Inflammatory macrophage (primary cell): ENCODE measurements at regions not wholly inside any gene's neighbourhood (a gene's known extent, or its start where the extent isn't known, plus 50 kb on each side); places are given as distances from the start of the nearest gene placed in this dataset.
"Not testable (repeated sequence)": the region's sequence is repeated elsewhere in the genome, so short reads cannot be mapped to it uniquely, and the experiment has no call there.

ENCODE experiments used
- DNase-seq, 2 donors: peaks; one replicate each; pipeline ENCODE4 v3.0.0-alpha.2; 2020 to 2022

DNA sequence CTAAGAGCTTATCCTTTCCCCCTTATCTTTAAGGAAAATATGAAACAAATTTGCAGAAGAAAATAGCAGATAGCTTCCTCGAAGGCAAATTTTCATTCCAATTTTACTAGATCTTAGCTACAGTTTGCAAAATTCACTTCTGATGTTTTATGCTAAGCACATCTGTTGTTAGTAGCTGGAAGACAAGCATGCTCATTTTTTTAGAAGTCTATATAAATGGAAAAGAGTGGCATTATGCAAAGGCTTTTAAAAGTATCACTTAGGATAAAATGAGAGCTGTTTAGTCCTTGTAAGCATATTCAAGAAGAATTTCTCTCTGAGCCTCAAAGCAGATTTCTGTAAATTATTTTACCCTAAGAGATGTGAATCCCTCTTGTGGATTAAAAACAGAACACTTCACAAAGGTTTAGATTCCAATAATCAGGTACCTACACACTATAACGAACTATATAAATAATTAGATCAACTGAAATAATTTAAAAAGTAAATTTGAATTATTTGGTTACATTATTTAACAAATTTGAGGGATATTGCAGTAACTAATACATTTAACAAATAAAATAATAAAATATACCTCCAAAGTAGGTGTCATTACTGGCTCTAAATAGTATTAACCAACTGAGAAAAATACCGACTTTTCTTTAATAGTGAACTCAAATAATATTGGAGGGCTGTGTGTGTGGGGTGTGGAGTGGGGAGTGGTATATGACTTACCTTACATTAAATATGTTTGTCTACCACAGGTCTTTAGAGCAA, 307.1 kb downstream of the SEMA3D start:
- no peak for DNase-seq

DNA sequence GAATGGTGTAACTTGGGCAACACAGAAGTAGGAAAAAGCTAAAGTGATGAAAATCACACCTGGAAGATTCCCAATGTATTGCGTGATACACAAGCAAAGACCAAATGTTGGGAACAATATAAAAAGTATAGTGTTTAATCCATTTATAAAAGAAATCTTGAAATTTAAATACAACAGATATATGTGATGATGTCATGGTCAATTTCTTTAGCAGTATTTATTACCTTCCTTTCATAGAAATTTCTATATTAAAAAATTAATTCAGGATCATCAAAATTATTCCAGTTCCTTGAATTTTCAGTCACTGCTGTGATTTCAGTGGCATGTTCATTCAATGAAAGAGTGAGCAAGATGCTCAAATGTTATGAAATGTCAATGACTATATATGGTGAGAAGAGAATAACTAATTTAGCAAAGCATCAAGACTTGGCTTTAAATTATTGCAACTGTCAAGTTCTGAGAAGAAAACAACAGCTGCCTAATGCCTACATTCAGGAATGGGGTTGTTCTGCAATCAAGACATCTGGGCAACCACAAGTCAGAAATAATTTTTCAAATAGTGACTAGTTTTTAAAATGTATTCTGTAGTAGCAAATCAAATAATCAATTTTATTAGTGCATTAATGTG, 308.8 kb downstream of the SEMA3D start:
- no peak for DNase-seq

DNA sequence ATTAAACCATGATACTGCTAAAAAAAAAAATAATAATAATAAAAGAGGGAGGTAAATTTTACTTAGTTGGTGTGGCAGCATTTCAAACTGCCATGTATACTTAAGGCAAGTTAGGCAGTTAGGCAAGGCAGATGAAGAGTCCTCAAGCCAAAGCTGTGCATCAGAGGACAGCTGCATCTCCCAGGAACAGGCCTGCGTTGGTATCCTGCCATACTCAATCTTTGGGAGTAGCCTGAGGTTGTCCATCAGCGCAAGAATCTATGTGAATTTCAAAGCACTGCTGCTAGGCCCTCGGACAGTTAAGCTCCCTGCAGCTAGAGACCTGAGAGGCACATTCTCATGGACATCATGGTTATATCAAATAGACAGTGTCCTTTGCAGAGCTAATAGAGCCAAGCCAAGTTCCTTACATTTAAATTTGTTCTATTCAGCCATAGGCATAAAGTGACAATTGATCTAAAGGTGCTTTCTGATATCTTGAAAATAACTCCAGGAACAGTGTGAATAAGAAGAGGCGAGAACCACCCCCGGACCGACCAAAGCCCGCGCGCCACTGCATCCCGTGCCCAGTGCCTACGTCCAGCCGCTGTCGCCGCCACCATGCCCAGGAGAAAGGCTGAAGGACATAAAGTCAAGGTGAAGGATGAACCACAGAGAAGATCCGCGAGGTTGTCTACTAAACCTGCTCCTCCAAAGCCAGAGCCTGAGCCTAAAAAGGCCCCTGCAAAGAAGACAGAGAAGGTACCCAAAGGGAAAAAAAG, 310.6 kb downstream of the SEMA3D start:
- DNase-seq = no peak

DNA sequence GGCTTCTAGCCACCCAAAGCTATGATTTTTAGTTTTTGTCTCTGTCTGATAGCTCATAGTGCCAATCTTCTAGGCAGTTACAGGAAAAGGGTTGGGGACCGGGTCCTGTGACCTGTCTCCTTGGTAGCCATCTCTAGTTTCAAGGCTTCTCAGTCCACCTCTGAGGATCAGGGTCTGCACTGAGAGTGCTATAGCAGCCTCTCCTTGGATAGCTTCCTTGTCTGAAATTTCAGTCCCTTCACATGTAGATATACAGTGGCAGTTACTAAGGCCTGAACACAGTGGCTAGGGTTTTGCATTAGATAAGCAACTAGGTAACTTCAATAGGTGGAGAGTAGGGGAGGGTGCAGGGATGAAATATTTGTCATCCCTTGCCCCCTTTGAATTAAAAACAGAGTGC, 321.3 kb downstream of the SEMA3D start:
- no peak for DNase-seq

DNA sequence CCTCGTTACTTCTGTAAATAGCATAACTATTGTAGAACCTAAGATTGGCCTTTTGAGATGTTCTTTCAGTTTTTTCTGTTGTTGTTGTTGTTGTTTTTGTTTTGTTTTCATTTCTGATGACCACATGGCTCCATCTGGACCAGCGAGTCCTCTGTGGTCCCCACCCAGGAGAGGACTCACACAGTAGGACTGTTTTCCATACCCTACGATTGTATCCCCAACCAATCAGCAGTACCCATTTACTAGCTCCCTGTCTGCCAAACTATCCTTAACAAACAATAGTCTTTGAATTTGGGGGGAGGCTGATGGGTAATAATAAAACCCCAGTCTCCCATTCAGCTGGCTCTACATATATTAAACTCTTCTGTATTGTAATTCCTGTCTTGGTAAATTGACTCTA, 329.5 kb downstream of the SEMA3D start:
- no peak for DNase-seq

DNA sequence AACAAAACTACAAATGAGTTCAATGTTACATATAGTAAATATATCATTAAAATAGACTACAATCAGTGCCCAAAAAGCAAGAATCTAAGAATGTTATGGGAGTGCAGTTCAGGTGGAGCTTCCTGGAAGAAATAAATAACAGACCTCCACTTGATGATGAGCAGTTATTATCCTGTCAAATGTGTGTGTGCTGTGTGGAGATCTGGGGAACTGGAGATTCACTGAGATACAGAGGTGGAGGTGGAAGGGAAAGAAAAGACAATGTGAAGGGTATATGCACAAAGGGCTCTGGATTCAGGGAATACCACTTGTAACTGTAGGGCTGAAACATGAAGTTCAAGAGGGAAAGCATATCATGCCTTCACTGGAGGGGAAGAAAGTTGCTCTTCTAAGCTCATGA, 331.1 kb downstream of the SEMA3D start:
- no peak for DNase-seq

DNA sequence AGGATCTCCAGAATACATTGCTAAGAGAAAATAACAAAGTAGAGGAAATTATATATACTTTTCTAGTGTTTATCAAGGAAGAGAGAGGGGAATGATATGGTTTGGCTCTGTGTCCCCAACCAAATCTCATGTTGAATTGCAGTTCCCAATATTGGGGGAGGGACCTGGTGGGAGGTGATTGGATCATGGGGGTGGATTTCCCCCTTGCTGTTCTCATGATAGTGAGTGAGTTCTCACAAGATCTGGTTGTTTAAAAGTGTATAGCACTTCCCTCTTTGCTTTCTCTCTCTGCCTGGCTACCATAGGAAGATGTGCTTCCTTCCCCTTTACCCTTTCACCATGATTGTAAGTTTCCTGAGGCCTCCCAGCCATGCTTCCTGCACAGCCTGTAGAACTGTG, 337.9 kb downstream of the SEMA3D start:
- DNase-seq = not testable (repeated sequence)

DNA sequence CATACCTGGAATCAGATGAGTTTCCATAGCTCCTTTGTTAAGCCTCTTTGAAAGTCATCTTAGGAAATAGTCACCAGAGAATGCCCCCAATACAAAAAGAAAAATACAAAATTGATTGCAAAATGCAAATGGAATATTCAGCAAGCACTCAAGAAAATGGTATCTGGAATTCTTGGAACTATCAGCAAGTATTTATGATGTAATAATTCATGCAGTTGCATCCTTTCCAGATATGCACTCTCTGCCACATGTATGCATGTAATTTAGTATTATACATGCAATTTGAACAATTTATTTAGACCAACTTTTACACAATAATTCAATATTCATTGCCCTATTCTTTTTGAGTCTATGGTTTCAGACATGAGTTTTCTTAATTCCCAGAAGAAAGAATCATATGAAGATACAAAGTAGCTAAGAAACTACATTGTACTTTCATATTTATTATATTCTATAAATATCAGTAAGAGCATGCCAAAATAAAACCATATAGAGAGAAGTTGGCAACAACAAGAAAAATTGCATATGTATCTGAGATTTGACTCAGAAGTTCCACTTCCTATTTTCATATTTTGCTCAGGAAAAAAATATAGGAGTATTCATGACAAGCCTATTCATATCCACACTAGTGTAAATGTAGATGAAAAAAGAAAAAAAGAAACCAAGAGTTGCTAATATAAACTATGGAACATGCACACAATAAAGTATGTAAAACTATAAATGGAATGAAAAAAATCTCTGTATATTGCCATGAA, 338.5 kb downstream of the SEMA3D start:
- no peak for DNase-seq

DNA sequence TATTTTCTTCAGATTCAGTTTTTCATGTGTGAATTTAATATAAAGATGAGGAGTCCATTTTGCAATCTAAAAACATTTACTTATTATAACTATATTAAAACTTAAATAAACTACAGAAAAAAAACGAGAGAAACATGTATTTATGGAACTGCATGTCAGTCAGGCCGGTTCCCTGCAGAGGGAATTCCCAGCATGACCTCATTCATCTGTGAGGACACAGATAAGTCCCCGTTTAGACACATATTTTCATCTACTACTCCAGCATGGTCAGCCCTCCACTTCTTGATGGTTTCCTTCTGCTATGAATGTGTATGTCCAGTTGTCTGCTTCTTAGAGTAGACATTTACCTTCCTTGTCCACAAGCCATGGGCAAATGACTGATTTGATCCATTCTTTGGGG, 339.1 kb downstream of the SEMA3D start:
- no peak for DNase-seq

DNA sequence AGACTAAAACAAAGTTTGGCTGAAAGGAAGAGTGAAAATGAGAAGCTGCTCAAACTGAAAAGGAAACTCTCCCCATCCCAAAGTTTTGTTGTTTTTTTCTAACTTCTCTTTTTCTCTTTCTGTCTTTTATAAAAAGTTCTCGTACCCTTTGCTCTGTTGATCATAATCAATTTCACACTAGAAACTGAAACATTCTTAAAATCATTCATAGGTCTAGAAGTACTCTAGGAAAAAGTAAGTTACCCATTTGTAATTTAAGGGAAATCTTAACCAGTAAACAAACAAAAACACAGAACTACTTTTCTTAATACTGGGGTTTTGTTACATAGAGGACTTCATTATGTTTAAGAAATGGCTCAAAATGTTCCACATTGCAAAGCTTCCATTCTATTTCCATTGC, 339.8 kb downstream of the SEMA3D start:
- no peak for DNase-seq

DNA sequence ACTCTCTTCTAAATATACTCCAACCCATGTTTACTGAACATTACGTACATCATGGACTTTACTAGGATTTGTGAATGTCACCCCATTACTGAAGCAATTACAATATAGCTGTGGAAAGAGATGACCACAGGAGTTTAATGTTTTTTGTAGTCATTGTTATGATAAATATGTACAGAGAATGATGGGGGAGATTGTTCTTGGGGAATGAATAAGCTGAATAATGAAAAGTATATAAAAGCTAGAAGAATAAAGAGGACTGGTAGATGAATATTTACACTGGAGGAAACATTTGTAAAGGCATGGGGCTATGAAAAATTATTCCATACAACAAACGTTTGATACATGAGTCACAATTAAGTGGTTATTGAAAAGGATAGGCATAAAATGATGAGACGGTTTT, 340.9 kb downstream of the SEMA3D start:
- DNase-seq = no peak

DNA sequence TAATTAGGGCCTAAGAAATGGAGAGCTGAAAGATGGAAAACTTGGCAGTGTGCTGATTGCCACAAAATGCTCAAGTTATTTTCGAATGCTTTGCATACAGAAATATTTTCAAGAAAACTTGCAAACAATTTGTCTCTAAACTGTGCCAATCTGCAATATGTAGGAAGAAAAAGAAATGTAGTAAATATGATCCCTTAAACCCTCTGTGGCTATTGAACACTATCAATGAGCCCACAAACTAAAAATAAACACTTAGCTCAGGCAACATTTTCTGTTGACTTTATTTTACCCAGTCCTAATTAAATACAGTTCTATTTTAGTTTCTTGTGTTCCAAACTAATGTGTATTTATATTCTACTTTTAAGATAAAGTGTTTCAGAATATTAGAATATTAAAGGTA, 342.1 kb downstream of the SEMA3D start:
- DNase-seq = no peak

DNA sequence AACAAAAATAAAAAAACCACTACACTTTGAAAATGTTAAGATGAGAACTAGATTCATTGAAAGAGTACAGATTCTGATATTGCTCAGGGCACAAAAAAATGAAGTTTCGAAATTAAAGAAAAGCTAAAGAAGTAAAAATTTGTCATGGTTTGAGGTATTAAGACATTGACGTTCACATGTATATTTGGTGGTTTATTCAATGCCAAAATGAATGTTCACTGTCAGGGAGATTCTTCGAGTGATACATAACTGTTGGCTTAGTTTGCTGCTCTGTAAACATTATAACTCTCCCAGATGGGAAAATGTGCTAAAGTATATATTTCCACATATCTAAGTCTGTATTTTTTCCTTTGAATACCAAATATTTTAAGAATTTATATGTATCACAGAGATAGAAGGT, 345.0 kb downstream of the SEMA3D start:
- no peak for DNase-seq

DNA sequence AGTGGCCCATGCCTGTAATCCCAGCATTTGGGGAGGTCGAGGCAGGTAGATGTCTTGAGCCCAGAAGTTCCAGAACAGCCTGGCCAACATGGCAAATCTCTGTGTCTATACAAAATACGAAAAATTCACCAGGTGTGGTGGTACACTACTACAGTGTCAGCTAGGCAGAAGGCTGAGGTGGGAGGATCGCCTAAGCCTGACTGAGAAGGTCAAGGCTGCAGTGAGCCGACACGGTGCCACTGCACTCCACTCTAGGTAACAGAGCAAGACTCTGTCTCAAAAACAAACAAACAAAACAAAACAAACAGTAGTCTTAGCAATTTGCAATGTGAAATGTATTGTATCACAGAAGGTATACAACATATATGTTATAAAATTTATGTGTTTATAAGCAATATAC, 348.0 kb downstream of the SEMA3D start:
- DNase-seq = no peak

DNA sequence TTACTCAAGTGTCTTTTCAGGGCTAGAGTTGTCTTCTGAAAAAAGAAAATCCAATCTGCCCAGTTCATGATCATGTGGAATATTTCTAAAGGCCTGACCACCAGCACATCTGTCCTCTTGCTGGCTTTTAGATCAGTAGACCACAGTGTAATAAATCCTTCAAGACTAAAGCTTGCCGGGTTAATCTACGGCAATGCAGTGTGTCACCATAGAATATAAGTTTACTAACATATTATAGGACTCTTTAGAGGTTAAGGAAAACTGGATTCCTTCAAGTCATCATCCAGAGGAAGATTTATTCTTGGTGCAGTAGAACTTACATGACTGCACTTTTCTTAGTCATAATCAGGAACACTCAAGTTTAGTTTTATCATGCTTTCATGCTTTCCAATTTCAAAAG, 349.5 kb downstream of the SEMA3D start:
- no peak for DNase-seq

DNA sequence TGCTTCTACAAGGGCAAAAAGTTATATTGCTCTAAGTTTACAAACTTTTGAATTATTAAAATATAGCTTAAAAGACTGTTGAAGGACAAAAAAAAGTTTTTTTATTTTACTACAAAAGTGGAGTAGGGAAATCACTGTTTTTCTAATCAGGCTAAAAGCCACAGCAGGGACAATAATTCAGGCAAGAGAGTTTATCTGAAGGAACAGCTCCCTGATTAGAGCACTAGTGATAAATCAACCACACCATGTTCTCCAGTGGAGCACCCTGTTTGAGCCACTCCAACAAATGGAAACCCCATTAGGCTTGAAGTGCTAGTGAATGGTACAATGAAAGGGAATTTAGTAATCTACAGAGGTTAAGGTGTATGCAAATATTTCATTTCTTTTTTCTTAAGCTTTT, 357.1 kb downstream of the SEMA3D start:
- DNase-seq = no peak

DNA sequence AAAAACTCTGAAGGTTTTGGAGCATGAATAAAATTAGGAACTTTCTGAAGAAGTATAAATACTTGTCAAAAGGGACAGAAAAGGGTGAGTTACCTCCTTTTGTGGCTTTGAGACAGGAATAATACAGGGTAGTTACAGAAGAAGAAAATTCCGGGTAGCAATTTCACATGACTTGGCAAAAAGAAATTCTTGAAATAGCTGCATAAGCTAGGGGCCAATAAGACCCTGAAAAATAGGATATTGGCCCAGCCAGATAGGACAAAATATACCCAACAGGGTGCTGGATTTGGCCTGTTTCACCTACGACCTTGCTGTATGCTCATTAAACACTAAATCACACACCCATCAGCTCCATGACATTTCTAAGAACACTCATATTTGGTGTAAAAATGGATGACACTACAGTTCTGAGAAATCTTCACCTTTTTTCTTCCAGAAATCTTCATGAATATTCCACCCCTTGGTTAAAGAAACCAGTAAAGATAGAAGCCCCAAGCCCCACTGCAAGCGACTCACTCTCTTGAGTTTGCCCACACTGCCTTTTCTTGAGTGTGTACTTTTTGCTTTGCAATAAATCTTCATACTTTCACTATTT, 362.7 kb downstream of the SEMA3D start:
- DNase-seq = no peak

DNA sequence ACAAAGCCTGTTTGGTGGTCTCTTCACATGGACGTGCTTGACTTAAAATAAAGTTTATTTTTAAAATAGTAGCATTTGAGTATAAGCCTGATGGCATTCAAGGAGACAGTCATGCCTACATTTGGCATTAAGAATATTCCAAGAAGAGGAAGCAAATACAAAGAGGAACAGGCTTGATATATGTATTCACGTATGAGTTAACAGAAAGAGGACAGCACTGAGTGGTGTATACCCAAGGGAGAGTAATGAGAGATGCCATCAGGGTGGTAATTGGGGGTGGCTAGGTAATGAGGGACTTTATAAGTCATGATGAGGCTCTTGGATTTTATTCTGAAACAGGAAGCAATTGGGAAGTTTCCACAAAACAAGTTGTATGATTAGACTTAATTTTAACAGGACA, 363.3 kb downstream of the SEMA3D start:
- no peak for DNase-seq

DNA sequence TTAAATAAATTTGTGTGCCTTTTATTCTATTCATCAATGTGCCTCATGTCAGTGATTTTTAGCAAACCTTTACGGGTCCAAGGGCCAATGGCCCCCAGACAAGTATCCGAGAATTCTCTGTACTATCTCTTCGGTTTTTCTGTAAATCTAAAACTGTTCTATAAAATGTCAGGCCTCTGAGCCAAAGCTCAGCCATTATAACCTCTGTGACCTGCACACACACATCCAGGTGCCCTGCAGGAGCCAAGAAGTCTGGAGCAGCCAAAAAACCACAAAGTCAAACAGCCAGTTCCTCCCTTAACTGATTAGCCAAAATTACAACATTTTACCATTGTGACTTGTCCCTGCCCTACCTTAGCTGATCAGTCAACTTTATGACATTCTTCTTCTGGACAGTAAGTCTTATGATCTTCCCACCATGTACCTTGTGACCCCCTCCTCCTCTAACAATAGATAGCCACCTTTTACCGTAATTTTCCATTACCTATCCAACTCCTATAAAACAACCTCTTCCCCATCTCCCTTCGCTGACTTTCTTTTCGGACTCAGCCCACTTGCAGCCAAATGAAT, 363.8 kb downstream of the SEMA3D start:
- no peak for DNase-seq

DNA sequence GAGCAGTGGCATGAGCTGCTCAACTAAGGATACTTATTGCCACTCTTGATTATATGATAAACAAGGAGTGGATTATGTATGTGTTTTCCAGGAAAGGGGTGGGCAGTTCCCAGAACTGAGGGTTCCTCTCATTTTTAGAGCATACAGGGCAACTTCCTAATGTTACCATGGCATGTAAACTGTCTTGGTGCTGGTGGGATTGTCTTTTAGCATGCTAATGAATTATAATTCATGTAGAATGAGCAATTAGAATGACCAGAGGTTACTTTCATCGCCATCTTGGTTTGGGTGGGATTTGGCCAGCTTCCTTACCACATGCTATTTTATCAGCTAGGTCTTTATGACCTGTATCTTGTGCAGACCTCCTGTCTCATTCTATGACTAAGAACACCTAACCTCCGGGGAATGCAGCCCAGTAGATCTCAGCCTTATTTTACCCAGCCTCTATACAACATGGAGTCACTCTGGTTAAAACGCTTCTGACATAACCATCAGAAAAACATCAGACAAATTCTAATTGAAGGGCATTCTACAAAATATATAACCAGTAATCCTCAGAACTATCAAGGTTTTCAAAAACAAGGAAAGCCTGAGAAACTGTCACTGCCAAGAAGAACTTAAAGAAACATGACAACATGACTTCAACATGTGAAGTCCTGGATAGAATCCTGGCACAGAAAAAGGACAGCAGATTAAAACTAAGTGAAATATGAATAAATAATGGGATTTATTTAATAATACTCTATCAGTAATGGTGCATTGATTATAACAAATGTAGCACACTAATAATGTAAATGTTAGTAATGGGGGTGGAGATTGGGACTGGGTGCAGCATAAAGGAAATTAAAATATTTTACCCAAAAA, 365.0 kb downstream of the SEMA3D start:
- DNase-seq = no peak

DNA sequence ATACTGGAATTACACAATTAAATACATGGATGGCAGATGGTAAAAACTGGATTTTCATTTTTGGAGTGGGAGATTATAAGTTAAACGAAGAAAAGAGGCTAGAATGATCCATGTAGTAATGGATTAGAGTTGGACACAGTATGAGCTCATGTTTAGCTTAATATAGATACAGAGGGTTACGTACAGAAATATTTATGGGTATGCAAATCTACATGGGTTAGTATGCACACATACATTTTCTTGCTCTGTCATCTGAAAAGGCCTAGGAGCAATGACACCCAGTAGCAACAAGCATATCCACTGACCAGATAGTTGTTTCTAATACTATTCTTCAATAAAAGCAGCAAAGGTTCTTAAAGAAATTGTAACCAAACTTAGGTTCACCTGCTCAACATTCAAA, 366.4 kb downstream of the SEMA3D start:
- no peak for DNase-seq
